Hindlimb muscle (tissue), 1 donor: ENCODE measurements at regions not wholly inside any gene's neighbourhood (a gene's known extent, or its start where the extent isn't known, plus 50 kb on each side); places are given as distances from the start of the nearest gene placed in this dataset.

Source experiments
- DNase-seq: peaks from one replicate; pipeline ENCODE4 v3.0.0-alpha.2; 2013

GRCh38 chr5:135218486-135218755 lies 180.6 kb downstream of the MACROH2A1 start:
- no peak for DNase-seq

- DNase-seq: no peak
Measured at GRCh38 chr5:135217669-135218485, 181.2 kb downstream of the MACROH2A1 start.

GRCh38 chr5:135216471-135217343 lies 182.3 kb downstream of the MACROH2A1 start:
- DNase-seq: no peak

- DNase-seq: no peak
Measured at GRCh38 chr5:135215617-135216470, 181.8 kb upstream of the PITX1 start.

- DNase-seq: no peak
Measured at GRCh38 chr5:135214897-135215616, 181.0 kb upstream of the PITX1 start.

GRCh38 chr5:135213466-135214239 lies 179.6 kb upstream of the PITX1 start:
- no peak for DNase-seq

- no peak for DNase-seq
Measured at GRCh38 chr5:135213027-135213386, 179.0 kb upstream of the PITX1 start.

- no peak for DNase-seq
Measured at GRCh38 chr5:135212361-135213026, 178.5 kb upstream of the PITX1 start.

- DNase-seq: no peak
Measured at GRCh38 chr5:135211791-135212190, 177.8 kb upstream of the PITX1 start.

GRCh38 chr5:135211083-135211790 lies 177.2 kb upstream of the PITX1 start:
- no peak for DNase-seq

GRCh38 chr5:135210286-135211055 lies 176.4 kb upstream of the PITX1 start:
- no peak for DNase-seq

GRCh38 chr5:135208903-135209721 lies 175.1 kb upstream of the PITX1 start:
- DNase-seq: no peak

- no peak for DNase-seq
Measured at GRCh38 chr5:135208555-135208902, 174.5 kb upstream of the PITX1 start.

GRCh38 chr5:135207866-135208265 lies 173.8 kb upstream of the PITX1 start:
- no peak for DNase-seq

- DNase-seq: no peak
Measured at GRCh38 chr5:135206862-135207261, 172.8 kb upstream of the PITX1 start.

GRCh38 chr5:135205632-135206349 lies 171.8 kb upstream of the PITX1 start:
- DNase-seq: no peak

- no peak for DNase-seq
Measured at GRCh38 chr5:135204151-135204600, 170.1 kb upstream of the PITX1 start.

GRCh38 chr5:135203593-135204036 lies 169.6 kb upstream of the PITX1 start:
- no peak for DNase-seq
